Mucosa of descending colon (tissue), 3 donors: ENCODE measurements at regions not wholly inside any gene's neighbourhood (a gene's known extent, or its start where the extent isn't known, plus 50 kb on each side); places are given as distances from the start of the nearest gene placed in this dataset.

Experiments used
- ATAC-seq: fragments of 200-7000 bp; cut with Tn5 transposase; one replicate; pipeline ENCODE4 v1.9.1; 2020; ENCODE audit warnings: mild to moderate bottlenecking, moderate library complexity
- DNase-seq, 3 donors: peaks; one replicate each; pipeline ENCODE4 v3.0.0-alpha.2; 2020
- H3K36me3 ChIP-seq: fragments of 200-600 bp; one replicate; pipeline ENCODE4 v1.8.0; 2021; ENCODE audit warnings: low read depth, mild to moderate bottlenecking
- H3K4me1 ChIP-seq: fragments of 200-600 bp; one replicate; pipeline ENCODE4 v1.8.0; 2021; ENCODE audit warnings: low read depth, mild to moderate bottlenecking
- H3K4me3 ChIP-seq: fragments of 200-600 bp; one replicate; pipeline ENCODE4 v1.8.0; 2021; ENCODE audit warnings: mild to moderate bottlenecking
- H3K9me3 ChIP-seq: fragments of 200-600 bp; one replicate; pipeline ENCODE4 v1.8.0; 2021; ENCODE audit warnings: mild to moderate bottlenecking
- CTCF ChIP-seq: fragments of 200-600 bp; IDR thresholded peaks from one replicate; pipeline ENCODE4 v1.8.0; 2022; ENCODE audit warnings: antibody characterized with exemption, mild to moderate bottlenecking
- intact Hi-C, 2 donors: fragments of 100-400 bp; cut with DNase I in 1 of 2; cut with micrococcal nuclease in 1 of 2; formaldehyde crosslinking; loops; one replicate each; pipeline versions ENCODE4 v1.11.0 to v1.11.1; 2022; cut with DNase I, micrococcal nuclease
- donor health status: DM: no; HTN: no; CAD: no; lungs with moderate emphysema.
- donor health status: DM: no; HTN: no; CAD: no.
- donor health status: DM: no; HTN: yes; CAD: no.

- Histone ChIP-seq H3K4me1 (peaks cover 3% of the 10 kb centered on the region), H3K4me3 (no peak overlapping the region), H3K36me3 (no peaks in the 10 kb centered on the region), H3K9me3 (no peaks in the 10 kb centered on the region)
- DNase-seq (no peak), ATAC-seq (no peak)
- TF ChIP-seq CTCF: no peak
- intact Hi-C loops: no loop called here
Measured at GRCh38 chr11:64498136-64498535, 57.6 kb upstream of the SLC22A11 start.

GRCh38 chr11:64499261-64500004, 56.3 kb upstream of the SLC22A11 start:
- TF ChIP-seq CTCF: no peak
- DNase-seq: peak in 2 of 3 donors; percentile 43 to 52

GRCh38 chr11:64500176-64501013, 55.3 kb upstream of the SLC22A11 start:
- no peak for ATAC-seq
- no peak for TF ChIP-seq CTCF
- no peaks in the 10 kb centered on the region for H3K36me3 ChIP-seq
- no peaks in the 10 kb centered on the region for H3K9me3 ChIP-seq
- H3K4me1 ChIP-seq: peaks cover 3% of the 10 kb centered on the region
- intact Hi-C loops: no loop called here
- DNase-seq: peak in 1 of 3 donors; percentile 17
- no peak overlapping the region for H3K4me3 ChIP-seq

More at GRCh38 chr11:64499261-64500004, 56.3 kb upstream of the SLC22A11 start:
- no peaks in the 10 kb centered on the region for H3K9me3 ChIP-seq
- peak; percentile 78 for ATAC-seq
- no peak overlapping the region for H3K4me3 ChIP-seq
- intact Hi-C loops: no loop called here
- H3K36me3 ChIP-seq: no peaks in the 10 kb centered on the region
- H3K4me1 ChIP-seq: peaks cover 3% of the 10 kb centered on the region

GRCh38 chr11:64501500-64502427, 54.0 kb upstream of the SLC22A11 start:
- no peak for TF ChIP-seq CTCF
- Histone ChIP-seq H3K9me3 (no peaks in the 10 kb centered on the region), H3K4me1 (peaks cover 3% of the 10 kb centered on the region), H3K36me3 (no peaks in the 10 kb centered on the region), H3K4me3 (no peak overlapping the region)
- ATAC-seq: peak; percentile 95
- DNase-seq: peak; percentile 72 to 86 (median 72)
- intact Hi-C loops: no loop called here

- H3K36me3 ChIP-seq: no peaks in the 10 kb centered on the region
- no peak overlapping the region for H3K4me3 ChIP-seq
- intact Hi-C loops: no loop called here
- H3K9me3 ChIP-seq: no peaks in the 10 kb centered on the region
- no peak for TF ChIP-seq CTCF
- DNase-seq (no peak), ATAC-seq (no peak)
- H3K4me1 ChIP-seq: peaks cover 3% of the 10 kb centered on the region
Measured at GRCh38 chr11:64502634-64503033, 53.1 kb upstream of the SLC22A11 start.
